ENCODE measurements at regions not wholly inside any gene's neighbourhood (a gene's known extent, or its start where the extent isn't known, plus 50 kb on each side); places are given as distances from the start of the nearest gene placed in this dataset.
"Not testable (repeated sequence)": the region's sequence is repeated elsewhere in the genome, so short reads cannot be mapped to it uniquely, and the experiment has no call there.

DNA sequence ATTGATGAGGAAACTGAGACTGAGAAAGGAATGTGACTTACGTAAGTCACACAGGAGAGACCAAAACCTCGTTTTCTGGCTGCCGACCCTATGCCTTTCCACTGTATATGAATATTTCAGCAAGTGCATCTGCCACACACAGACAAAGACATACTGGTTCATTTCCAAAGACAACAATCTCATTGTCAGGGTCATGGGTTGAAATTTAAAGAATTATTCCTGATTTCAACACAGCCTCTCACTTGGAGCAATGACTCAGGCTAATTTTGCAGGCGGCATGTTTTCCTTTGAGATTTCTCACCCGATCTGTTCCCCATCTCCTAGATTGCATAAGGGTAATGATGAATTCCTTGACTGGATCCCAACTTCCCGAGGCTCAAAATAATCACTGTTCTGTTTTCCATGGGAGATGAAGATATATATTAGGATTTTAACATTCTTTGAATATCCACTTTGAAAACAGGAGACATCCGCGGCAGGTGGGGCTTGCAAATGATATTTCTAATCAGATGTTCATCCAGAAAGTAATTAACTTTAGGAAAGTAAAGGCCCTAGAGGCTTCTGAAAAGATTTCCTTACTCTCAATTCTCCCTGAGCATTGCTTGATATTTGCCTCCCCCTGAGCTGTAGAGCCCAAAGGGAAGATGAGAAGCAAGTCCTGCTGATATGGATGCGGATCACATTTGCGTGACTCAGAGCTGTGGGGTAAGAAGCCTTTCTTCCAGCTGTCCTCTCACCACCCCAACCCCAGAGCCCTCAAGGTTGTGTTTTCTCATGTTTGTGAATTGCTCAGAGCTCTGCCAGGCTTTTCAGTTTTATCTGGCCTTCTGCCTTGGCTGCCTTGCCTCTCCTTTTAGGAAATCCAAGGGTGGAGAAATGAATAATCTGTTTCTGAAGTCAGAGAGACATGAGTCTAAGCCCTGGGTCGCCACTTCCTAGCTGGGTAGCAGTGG, 361.1 kb upstream of the BOD1L1 start:
- DNase-seq (ENCODE audit: low spot score): no peak

DNA sequence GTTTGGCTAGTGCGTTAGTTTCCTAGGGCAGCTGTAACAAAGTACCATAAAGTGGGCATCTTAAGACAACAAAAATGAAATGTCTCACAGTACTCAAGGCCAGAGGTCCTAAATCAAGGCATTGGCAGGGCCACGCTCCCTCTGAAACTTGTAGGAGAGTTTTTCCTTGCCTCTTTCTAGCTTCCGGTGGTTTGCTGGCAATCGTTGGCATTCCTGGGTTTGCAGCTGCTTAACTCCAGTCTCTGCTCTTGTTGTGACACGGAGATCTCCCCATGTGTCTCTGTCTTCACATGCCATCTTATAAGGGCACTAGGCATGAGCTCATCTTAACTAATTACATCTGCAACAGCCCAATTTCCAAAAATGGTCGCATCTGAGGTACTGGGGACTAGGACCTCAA, 362.0 kb upstream of the BOD1L1 start:
- no peak for DNase-seq (ENCODE audit: low spot score)

DNA sequence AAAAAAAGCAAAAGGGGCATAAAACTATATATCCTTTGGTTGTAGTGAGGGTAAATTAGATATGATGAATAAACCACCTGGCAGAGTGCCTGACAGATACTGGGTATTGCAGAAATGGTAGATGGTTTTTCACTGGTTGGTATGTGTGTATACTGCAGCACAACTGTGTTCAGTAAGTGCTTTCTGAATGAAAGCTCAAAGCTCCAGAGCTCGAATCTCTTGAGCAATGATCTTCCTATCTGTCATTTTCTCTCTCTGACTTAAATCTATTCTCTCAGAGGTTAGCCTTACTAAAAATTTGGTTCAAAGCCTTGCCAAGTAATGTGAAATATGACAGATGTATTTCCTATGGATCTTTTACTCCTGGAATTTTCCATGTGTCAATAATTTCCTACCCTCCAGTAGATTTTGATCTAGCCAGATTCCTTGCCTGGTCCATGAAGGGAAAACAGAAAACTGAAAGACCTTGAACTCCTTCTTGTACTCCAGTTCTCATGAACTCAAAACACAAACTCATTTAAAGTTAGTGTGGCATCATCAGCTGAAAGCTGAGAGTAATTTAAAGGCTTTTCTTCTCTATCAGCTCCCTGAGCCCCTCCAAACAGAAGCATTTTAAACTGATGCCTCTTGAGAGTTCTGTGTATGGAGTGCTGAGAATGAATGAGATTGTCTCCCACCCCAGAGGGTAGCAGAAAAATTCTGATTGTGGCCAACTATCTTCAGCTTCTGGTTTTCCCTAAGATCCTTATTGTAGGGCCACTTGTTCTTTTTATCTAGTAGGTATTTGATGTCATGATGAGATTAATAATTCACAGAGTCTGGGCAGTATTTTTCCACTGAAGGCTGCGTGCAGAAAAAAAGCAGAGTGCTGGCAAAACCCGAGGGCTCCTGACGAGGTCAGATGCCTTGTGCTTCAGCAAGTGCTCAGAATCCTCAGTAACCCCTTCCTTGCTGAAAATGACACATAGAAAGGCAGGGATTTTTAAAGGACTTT, 363.4 kb upstream of the BOD1L1 start:
- DNase-seq (ENCODE audit: low spot score): no peak

DNA sequence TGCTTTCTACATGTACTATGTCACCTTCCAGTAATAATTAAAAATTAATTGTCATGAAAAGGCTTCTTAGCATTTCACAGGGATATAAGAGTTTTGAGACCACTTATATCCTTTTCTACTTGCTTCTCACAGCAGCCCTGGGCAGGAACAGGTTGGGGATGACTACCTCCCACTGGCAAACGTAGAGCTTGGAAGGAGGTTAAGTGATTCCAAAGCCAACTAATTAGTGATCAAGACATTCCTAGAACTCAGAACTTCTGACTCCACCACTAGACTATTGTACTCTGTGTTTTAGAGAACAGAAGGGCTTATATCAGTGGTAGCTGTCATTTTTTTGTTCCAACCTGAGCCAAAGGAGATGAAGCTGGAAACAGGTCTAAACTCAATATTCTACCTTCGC, 364.5 kb upstream of the BOD1L1 start:
- DNase-seq (ENCODE audit: low spot score): no peak

DNA sequence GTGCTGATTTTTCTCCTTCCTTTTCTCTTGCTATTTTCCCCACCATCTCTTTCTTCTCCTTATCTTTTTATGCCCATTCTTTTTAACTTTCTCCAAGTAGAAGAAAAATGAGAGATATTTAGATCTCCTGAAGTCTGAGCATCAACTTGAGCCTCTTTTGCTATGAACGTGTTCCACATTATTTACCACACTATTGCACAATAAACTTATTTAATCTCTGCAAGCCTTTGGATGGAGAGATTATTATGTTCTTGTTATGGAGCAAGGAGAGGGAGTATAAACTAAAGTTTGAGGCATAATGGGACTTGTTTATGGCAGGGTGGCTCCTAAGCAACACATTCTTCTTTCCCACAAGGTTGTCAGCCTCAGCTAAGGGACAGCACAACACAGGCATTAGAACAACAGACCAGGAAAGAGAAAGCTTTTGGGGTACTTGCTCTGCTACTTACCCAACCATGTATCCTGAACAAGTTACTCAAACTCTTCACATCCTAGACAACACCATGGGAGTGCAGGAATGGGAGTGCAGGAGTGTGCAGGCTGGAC, 365.5 kb upstream of the BOD1L1 start:
- no peak for DNase-seq (ENCODE audit: low spot score)

DNA sequence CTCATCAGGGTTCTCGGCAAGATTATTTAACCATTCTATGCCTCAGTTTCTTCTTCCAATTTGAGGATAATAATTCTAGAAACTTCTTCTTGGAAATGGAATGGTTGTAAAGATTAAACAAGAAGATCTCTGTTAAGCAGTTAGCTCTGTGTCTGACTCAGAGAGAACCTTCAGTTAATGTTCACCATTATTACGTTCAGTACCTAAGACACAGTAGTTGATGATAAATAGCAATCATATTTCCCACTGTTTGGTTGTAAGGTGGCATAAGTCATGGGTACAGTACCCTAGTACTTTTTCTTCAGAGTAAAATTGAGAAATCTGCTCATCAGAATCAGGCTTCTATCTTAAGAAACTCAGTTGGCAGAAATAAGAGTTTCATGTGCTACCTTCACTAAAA, 366.5 kb upstream of the BOD1L1 start:
- DNase-seq (ENCODE audit: low spot score): no peak

DNA sequence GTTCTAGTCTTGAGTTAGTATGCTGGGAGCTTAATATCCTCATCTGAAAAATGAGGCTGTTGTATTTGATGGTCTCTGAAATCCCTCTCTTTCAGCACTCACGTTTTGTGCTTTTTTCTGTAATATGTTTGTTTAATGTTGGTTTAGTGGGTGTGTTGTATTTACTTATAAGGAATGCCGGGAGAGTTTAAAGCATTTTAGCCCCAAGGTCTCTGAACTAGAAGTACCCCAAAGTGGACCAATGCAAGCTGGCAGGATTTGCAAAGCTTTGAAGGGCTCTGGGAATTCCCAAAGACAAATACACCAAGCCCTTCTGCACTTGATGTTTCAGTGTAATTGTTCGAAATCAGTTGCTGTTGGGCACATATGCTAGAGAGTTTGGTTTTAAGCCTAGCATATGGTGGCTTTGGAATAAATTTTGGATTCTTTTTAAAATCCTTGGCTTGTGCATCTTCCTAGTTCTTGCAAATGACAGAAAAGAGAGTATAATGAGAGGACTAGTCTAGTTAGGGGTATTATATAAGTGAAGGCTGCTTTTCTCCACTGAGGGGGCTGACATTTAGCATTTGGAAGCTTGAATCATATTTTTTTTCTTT, 371.4 kb upstream of the BOD1L1 start:
- DNase-seq (ENCODE audit: low spot score): no peak

DNA sequence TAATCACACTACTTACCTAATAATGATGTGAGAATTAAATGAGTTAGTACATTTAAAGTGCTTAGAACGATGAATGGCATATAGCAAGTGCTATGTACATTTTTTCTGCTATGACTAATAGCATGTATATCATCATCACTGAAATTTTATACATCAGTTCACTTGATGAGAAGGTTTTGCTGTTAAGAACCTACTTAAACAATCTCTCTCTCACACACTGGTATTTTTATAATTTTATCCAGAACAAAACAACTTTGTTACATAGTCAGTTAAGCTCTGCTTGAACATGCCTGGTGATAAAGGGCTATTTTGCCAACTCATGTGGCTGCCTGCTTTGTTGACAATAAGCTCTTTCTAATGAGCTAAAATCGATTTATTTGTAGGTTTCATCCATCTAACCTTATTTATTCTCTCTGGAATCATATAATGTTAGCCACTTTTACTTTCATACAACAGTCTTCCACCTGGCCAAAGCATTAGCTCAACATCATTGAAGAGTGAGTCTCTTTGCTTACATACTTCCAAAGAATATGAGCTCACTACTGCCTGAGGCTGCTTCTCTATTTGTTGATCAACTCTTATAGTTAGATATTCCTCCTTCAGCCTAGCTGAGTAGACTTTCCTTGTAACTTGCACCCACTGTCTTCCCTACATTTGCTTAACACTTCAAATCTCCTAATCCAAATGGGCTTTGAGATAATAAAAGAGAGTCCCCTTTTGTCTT, 372.7 kb upstream of the BOD1L1 start:
- DNase-seq (ENCODE audit: low spot score): peak; percentile 42

DNA sequence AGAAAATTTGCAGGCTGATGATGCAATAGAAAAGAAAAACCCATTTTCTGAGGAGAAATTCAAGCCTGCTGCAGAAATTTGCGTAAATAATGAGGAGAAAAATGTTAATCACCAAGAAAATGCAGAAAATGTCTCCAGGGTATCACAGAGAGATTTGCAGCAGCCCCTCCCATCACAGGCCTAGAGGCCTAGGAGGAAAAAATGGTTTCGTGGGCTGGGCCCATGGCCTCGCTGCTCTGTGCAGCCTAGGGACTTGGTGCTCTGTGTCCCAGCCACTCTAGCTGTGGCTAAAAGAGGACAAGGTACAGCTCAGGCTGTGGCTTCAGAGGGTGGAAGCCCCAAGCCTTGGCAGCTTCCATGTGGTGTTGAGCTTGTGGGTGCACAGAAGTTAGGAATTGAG, 374.8 kb upstream of the BOD1L1 start:
- not testable (repeated sequence) for DNase-seq (ENCODE audit: low spot score)

DNA sequence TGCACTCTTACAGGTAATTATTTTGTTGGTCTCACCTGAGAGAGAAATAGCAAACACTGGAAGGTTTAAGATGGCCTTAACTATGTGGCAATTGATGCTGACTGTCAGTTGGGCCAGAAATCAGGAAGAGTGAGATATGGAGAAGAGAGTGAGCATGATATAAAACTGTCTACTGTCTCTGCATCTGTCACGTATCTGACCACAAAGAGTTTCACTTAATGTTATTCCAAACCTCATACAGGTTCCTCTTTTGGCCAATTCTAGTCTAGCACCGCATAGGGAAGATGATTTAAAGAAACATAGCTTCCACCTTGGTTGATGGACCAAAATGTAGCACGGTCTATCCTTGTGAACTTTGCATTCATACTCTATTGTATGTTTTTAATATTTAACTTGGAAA, 381.0 kb upstream of the BOD1L1 start:
- no peak for DNase-seq (ENCODE audit: low spot score)

DNA sequence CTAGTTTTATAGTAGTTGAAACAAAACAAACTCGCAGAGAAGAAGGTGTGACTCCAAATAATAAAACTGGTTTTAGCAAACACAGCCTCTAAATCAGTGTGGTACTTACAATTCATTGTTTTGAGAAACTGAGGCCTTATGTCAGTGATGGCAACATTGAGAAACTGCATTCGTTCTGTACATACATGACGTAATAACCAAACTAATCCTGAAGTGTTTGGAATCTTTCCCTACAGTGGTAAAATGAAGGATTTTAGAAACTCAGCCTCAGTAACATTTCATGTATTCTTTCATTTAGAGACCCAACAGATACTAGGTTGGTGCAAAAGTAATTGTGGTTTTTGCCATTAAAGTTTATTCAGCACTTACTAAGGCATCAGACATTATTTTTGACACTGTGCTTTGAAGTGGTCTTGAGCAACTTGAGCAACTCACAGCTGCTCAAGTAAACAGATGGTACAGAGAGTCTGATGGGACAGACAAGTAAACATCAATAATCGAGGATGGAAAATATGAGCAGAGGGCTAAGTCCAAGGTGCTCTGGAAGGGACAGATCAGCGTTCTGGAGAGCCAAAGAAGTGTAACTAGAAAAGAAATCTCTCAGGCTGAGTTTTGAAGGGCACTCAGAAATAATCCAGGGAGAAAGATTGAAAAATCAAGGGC, 390.8 kb upstream of the BOD1L1 start:
- DNase-seq (ENCODE audit: low spot score): no peak

DNA sequence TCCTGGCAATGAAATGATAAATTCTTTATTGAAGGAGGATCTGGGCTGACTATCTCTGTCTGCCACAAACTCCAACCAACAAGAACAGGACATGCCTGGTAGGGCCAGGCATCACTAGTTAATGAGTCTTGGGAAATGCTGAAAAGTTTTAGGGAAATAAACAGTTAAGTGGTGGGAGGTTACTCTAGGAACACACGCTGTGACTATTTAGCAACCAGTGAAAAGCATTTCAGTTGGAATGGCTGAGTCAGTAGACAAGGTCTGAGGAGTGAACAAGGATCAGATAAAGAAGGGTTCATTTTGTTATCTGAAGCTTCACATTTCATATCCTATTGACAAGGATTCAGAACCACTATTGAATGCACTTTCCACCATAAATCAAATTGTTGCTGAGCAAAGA, 394.9 kb upstream of the BOD1L1 start:
- DNase-seq (ENCODE audit: low spot score): no peak

DNA sequence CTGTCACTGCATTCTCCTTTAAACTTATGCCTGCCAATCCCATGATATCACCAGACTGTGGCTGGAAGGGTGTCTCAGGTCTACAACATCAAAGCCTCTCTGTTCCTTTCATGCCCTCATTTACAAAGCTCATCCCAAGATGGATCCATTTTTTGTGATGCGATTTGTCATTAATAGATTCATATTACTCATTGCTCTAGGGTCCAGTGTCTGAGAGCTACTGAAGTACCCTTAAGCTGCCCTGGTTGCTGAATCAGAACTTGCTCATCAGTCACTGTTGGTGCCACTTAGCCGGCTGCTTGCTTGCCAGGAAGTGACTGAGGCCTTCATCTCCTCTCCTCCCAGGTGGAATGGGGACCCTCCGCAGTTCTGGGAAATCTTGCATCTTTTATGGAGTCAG, 395.5 kb upstream of the BOD1L1 start:
- DNase-seq (ENCODE audit: low spot score): no peak

DNA sequence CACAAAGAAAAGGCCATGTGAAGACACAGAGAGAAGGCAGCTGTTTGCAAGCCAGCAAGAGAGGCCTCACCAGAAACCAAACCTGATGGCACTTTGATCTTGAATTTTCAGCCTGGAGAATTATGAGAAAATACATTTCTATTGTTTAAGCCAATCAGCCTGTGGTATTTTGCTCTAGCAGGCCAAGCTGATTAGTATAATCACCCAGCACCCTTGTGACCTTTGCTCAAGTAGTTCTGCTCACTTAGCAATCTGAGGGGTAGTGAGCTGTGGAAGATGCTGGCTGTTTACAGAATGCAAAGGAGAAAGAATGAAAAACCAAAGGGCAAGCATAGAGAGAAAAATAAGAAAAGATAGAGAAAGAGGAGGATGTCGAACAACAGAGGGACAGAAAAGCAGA, 396.4 kb upstream of the BOD1L1 start:
- DNase-seq (ENCODE audit: low spot score): no peak

DNA sequence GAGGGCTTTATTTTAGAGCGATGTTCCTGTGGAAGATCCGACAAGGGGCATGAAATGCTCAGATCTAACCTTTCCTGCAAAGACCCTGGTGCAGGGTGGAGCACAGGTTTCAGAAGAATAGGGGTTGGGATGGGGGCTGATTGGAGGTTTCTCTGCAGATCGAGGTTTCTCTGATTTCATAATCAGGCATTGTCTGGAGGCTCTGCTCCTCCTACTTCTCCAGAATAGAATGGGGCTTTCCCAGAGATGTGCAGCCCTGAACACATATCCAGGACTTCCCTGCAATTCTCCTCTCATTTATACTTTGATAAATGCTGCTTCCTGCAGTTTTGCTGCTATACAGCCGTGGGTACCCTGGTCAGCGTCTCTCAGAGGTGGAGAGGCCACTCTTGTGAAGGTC, 397.6 kb upstream of the BOD1L1 start:
- DNase-seq (ENCODE audit: low spot score): no peak

DNA sequence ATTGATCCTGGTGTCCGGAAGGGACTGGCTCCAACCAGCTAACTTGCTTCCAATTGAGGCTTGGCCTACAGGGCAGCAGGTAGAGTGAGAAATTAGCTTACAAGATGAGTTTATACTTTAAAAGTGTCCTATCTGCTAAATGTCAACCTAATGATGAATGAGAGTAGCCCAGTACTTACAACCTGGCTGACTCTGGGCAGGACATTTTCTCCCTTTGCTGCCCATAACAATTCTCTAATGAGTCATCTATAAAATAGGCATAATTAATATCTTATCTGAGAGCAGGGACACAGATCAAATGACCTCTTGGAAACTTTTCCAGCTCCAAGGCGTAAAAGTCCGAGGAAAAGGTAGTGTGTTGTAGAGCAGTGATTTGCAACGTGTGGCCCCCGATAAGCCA, 398.4 kb upstream of the BOD1L1 start:
- DNase-seq (ENCODE audit: low spot score): no peak

DNA sequence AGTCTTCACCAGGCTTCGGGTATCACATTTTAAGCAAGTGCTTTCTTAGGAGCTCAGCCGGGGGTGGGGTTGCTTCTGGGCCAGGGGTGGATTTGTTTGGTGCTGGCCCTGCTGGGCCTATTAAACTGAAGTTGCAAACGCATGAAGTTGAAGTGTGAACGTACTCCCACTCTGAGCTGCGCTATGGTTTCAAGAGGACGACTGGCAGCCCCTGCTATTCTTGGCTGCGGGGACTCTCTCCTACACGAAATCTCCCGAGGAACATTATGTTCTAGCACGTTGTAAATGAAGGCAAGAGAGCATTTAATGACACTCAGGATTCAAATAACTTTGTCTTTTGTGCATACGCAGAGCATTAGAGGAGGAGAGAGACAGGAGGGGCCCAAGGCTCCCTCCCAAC, 401.3 kb upstream of the BOD1L1 start:
- no peak for DNase-seq (ENCODE audit: low spot score)

DNA sequence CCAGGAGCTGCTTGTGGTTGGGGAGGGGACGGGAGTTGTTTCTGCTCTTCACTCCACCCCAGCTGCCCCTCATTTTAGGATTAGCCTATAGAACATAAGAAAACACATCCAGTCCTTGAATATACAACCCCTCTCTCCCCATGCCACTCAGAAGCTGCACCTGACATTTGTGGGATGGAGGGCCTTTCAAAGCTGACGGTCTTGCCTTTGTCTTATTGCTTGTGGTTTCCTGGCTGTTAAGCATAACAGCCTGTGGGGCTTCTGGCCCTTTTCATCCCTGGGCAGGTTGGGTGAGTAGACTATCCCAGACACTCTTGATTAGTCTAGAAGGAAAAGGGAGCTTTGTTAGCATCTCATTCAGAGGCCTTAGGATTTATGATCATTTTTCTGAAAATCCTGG, 407.6 kb upstream of the BOD1L1 start:
- DNase-seq (ENCODE audit: low spot score): no peak

DNA sequence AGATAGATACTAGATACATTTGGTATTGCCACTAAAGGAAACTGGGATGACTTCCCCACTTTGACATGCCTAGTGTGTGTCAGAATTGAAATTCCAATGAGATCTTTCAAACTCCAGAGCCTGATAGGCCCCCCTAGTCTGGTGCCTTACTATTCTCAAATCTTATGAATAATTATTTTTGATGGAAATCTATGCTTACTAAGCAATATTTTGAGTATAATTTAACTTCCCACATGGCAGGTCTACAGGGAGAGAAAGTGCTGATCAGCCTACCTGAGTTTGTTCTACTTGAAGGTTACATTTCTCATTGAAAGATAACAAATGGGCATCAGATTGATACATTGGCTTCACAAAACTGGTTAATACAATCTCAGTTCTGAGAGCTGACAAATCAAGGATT, 415.7 kb upstream of the BOD1L1 start:
- DNase-seq (ENCODE audit: low spot score): no peak

DNA sequence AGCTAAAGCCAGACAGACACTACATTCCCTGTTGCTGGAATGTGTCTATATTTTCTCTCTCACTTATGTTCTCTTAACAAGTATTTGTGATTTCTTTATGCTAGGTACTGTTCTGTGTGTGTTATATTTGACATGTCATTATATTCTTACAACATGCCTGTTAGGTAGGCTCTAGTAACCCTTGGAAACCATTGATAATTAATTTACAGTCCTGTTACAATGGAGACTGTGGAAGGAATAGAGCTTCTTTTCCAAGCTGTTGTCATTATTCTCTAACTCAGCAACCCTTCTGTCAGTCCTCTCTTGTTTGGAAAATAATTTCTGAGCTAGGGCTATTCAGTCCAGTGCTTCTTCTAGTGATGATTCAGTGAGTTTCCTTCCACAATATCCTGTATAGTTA, 419.1 kb upstream of the BOD1L1 start:
- no peak for DNase-seq (ENCODE audit: low spot score)

DNA sequence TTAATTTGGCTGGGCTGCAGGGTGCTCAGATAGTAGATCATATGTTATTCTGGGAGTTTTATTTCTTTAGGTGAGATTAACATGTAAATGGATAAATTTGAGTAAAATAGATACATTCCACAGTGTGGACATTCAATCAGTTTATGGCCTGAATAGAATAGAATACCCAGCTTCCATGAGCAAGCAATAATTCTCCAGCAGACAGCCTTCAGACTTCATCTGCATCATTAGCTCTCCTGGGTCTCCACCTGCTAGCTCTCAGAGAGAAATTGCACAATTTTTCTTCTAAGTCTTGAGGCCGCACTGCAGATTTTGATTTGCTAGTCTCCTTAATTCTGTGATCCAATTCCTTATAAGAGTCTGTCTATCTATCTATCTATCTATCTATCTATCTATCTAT, 420.3 kb upstream of the BOD1L1 start:
- DNase-seq (ENCODE audit: low spot score): no peak
